A549 (cell line): ENCODE measurements at regions not wholly inside any gene's neighbourhood (a gene's known extent, or its start where the extent isn't known, plus 50 kb on each side); places are given as distances from the start of the nearest gene placed in this dataset.

Experiments used
- ATAC-seq, 2 experiments: fragments of 200-7000 bp in 1 of 2; fragments of >200 bp in 1 of 2; cut with Nextera tagmentation in 1 of 2; cut with Tn5 transposase in 1 of 2; 3 replicates each; pipeline versions ENCODE4 v1.8.0 to v1.9.1; 2018 to 2020; ENCODE audit warnings: mild to moderate bottlenecking in 1 of 2, moderate library complexity in 1 of 2
- CTCF ChIA-PET: fragments of 300-600 bp; sonication (Branson Sonifier 250); formaldehyde crosslinking; extraction: SDS; loops from one replicate; lab custom pipeline; 2021; ENCODE audit warnings: antibody characterized with exemption, inconsistent platforms; lab: Yijun Ruan, JAX
- POLR2A ChIA-PET: fragments of 350-600 bp; formaldehyde crosslinking; extraction: SDS; loops from one replicate; lab custom pipeline; 2021; ENCODE audit warnings: antibody characterized with exemption, inconsistent platforms; lab: Yijun Ruan, JAX
- DNase-seq, 2 experiments: peaks; one replicate each; pipeline versions ENCODE4 v3.0.0 to v3.0.0-alpha.2; 2011 to 2016; ENCODE audit warnings: low read depth in 1 of 2, low spot score in 1 of 2
- FAIRE-seq: peaks from 2 replicates; lab custom pipeline; 2011; peaks lifted over from hg19 to GRCh38; lab: Jason Lieb, UNC
- H3K27ac ChIP-seq, 2 experiments: fragments of >200 bp; sonication (Bioruptor Twin); formaldehyde crosslinking; 3 replicates each; pipeline ENCODE4 v1.5.1; 2016 to 2017
- H3K4me1 ChIP-seq: fragments of >200 bp; sonication (Bioruptor Twin); formaldehyde crosslinking; 3 replicates; pipeline ENCODE4 v1.6.1; 2016
- H3K4me2 ChIP-seq: fragments of >200 bp; sonication (Bioruptor Twin); formaldehyde crosslinking; 3 replicates; pipeline ENCODE4 v1.6.1; 2016
- H3K4me3 ChIP-seq: fragments of >200 bp; sonication (Bioruptor Twin); formaldehyde crosslinking; 3 replicates; pipeline ENCODE4 v1.5.1; 2016
- H3K9me3 ChIP-seq: fragments of >200 bp; sonication (Bioruptor Twin); formaldehyde crosslinking; 3 replicates; pipeline ENCODE4 v1.6.1; 2016
- CBX2 ChIP-seq: fragments of 200-600 bp; sonication (generic); IDR thresholded peaks from 2 replicates; pipeline ENCODE4 v1.6.1; 2016; ENCODE audit warnings: low read depth, mild to moderate bottlenecking, borderline replicate concordance
- CBX8 ChIP-seq: fragments of 200-600 bp; sonication (generic); IDR thresholded peaks from 2 replicates; pipeline ENCODE4 v1.6.1; 2016
- ESRRA ChIP-seq: fragments of 150-350 bp; IDR thresholded peaks from 2 replicates; pipeline ENCODE4 v1.6.1; 2014; ENCODE audit warnings: mild to moderate bottlenecking, low read length, borderline replicate concordance
- GATA3 ChIP-seq: IDR thresholded peaks from 2 replicates; pipeline ENCODE4 v1.6.1; 2012; ENCODE audit warnings: borderline replicate concordance
- HES2 ChIP-seq: fragments of >200 bp; sonication (Bioruptor Twin); formaldehyde crosslinking; IDR thresholded peaks from 2 replicates; pipeline ENCODE4 v1.6.1; 2016
- HOXA7 ChIP-seq: fragments of 250-450 bp; sonication (Bioruptor Pico); IDR thresholded peaks from 2 replicates; pipeline ENCODE4 v1.5.0; 2020; ENCODE audit warnings: mild to moderate bottlenecking, moderate library complexity
- JUN ChIP-seq, 2 experiments: fragments of >200 bp; sonication (Bioruptor Twin); formaldehyde crosslinking; IDR thresholded peaks; 2 replicates in 1 of 2; 3 replicates in 1 of 2; pipeline ENCODE4 v1.6.1; 2016 to 2017
- JUNB ChIP-seq: fragments of >200 bp; sonication (Bioruptor Twin); formaldehyde crosslinking; IDR thresholded peaks from 2 replicates; pipeline ENCODE4 v1.6.1; 2016
- MAFK ChIP-seq: fragments of 450-650 bp; IDR thresholded peaks from 2 replicates; pipeline ENCODE4 v1.6.1; 2014; ENCODE audit not compliant: partially characterized antibody
- MAZ ChIP-seq: fragments of 150-350 bp; IDR thresholded peaks from 2 replicates; pipeline ENCODE4 v1.6.1; 2014; ENCODE audit warnings: antibody characterized with exemption, low read depth, low read length, borderline replicate concordance
- MYC ChIP-seq: IDR thresholded peaks from 2 replicates; pipeline ENCODE4 v1.6.1; 2012; ENCODE audit warnings: mild to moderate bottlenecking, inconsistent platforms, low read length, improper control_type of control experiment, borderline replicate concordance
- NPAS2 ChIP-seq: fragments of 250-450 bp; sonication (Bioruptor Pico); IDR thresholded peaks from 2 replicates; pipeline ENCODE4 v1.8.0; 2022; ENCODE audit warnings: mild to moderate bottlenecking, moderate library complexity, borderline replicate concordance
- PBX3 ChIP-seq: IDR thresholded peaks from 2 replicates; pipeline ENCODE4 v1.6.1; 2012
- POLR2A ChIP-seq: IDR thresholded peaks from 2 replicates; pipeline ENCODE4 v1.6.1; 2012; ENCODE audit warnings: mild to moderate bottlenecking, low read length
- RAD21 ChIP-seq, 2 experiments: fragments of >200 bp in 1 of 2; sonication (Bioruptor Twin) in 1 of 2; formaldehyde crosslinking in 1 of 2; IDR thresholded peaks in 1 of 2; conservative IDR thresholded peaks in 1 of 2; 2 replicates in 1 of 2; 3 replicates in 1 of 2; pipeline ENCODE4 v1.6.1; 2012 to 2018; ENCODE audit warnings: inconsistent platforms in 1 of 2
- RCOR1 ChIP-seq: fragments of 150-350 bp; IDR thresholded peaks from 2 replicates; pipeline ENCODE4 v1.6.1; 2014; ENCODE audit warnings: antibody characterized with exemption, low read length, low read depth
- SMC3 ChIP-seq: fragments of >200 bp; sonication (Bioruptor Twin); formaldehyde crosslinking; IDR thresholded peaks from 3 replicates; pipeline ENCODE4 v1.6.1; 2018; ENCODE audit warnings: inconsistent platforms
- TP53 ChIP-seq: fragments of 250-450 bp; sonication (Bioruptor Pico); IDR thresholded peaks from 2 replicates; pipeline ENCODE4 v1.5.0; 2021; ENCODE audit warnings: mild to moderate bottlenecking, moderate library complexity
- ZNF302 ChIP-seq: fragments of 250-450 bp; sonication (Bioruptor Pico); IDR thresholded peaks from 2 replicates; pipeline ENCODE4 v1.9.0; 2021; ENCODE audit warnings: inconsistent platforms, mild to moderate bottlenecking, moderate library complexity
- ZSCAN20 ChIP-seq: fragments of 250-450 bp; sonication (Bioruptor Pico); IDR thresholded peaks from 2 replicates; pipeline ENCODE4 v1.8.0; 2022; ENCODE audit warnings: mild to moderate bottlenecking, moderate library complexity
- WGBS: methylation state at CpG from one replicate; pipeline ENCODE4 v1.1.6; 2017; ENCODE audit errors: missing lambda C conversion rate; 5-methylcytosine and 5-hydroxymethylcytosine counted together
- TF ChIP-seq, protein P1 (sequence below): IDR thresholded peaks from 2 replicates; pipeline ENCODE4 v1.6.1; 2012; ENCODE audit warnings: low read depth, borderline replicate concordance
- TF ChIP-seq, protein P2 (sequence below): fragments of >200 bp; sonication (Bioruptor Twin); formaldehyde crosslinking; IDR thresholded peaks from 3 replicates; pipeline ENCODE4 v1.6.1; 2016
- TF ChIP-seq, protein P3 (sequence below): fragments of 250-450 bp; sonication (Bioruptor Pico); IDR thresholded peaks from 2 replicates; pipeline ENCODE4 v1.5.0; 2021; ENCODE audit warnings: mild to moderate bottlenecking, moderate library complexity, borderline replicate concordance
- TF ChIP-seq, protein P4 (sequence below): fragments of >200 bp; sonication (Bioruptor Twin); formaldehyde crosslinking; IDR thresholded peaks from 3 replicates; pipeline ENCODE4 v1.5.1; 2016

DNA sequence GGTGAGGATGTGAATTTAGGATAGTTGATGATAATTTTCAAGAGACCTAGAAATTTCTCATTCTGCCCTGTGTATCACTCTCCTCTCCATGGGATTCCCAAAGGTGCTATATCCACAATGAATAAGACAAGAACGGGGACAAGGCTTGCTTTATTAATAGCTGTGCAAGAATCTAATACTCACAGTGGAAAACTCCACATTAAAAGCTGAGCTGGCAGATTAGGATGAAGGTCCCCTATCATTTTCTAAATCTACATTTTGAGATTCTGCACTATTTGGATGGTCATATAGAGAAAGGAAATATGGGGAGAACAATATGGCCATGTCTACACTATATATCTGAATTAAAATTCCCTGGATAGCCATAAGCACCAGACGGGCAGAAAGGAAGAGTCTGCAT lies 411.0 kb upstream of the TGFBR2 start:
- FAIRE-seq = no peak
- no peak for ATAC-seq
- Histone ChIP-seq H3K9me3 (no peaks in the 10 kb centered on the region), H3K27ac (peak overlapping the region in 1 of 2 experiments; percentile 47; a peak in 2 of 6 replicates), H3K4me1 (peaks cover 23% of the 10 kb centered on the region), H3K4me2 (no peak overlapping the region), H3K4me3 (no peak overlapping the region)
- POLR2A ChIA-PET = no interaction called here
- WGBS = 88% methylated on average over 2 of the region's 2 CpGs
- DNase-seq = no peak
- TF ChIP-seq, protein P1, sequence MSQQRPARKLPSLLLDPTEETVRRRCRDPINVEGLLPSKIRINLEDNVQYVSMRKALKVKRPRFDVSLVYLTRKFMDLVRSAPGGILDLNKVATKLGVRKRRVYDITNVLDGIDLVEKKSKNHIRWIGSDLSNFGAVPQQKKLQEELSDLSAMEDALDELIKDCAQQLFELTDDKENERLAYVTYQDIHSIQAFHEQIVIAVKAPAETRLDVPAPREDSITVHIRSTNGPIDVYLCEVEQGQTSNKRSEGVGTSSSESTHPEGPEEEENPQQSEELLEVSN = no peak
- peak; percentile 88 for TF ChIP-seq MAFK
- CTCF ChIA-PET = interaction anchor here (0.9 to 1.6 kb wide), 6 partner anchors 8 to 498 kb away, joined by 3 to 9 read pairs (median 4); no protein-coding TSS in a partner anchor

GRCh38 chr3:30198162-30198561 lies 408.2 kb upstream of the TGFBR2 start:
- ATAC-seq (no peak), DNase-seq (no peak), FAIRE-seq (no peak)
- peak overlapping the region; percentile 23 to 59; a peak in 4 of 6 replicates for H3K27ac ChIP-seq
- no peaks in the 10 kb centered on the region for H3K9me3 ChIP-seq
- POLR2A ChIA-PET = no interaction called here
- no peak overlapping the region for H3K4me3 ChIP-seq
- peaks cover 19% of the 10 kb centered on the region for H3K4me1 ChIP-seq
- no peak overlapping the region for H3K4me2 ChIP-seq
- CTCF ChIA-PET = interaction anchor here (0.9 to 3.5 kb wide), 15 partner anchors 9 to 551 kb away, joined by 3 to 34 read pairs (median 5); no protein-coding TSS in a partner anchor
- no peak for TF ChIP-seq NPAS2 (CRISPR knock-in tag)
- no peak for TF ChIP-seq ZSCAN20 (CRISPR knock-in tag)
- no peak for TF ChIP-seq PBX3
- TF ChIP-seq JUNB = no peak
- TF ChIP-seq CBX8 = no peak
- TF ChIP-seq MYC = no peak
- TF ChIP-seq, protein P2, sequence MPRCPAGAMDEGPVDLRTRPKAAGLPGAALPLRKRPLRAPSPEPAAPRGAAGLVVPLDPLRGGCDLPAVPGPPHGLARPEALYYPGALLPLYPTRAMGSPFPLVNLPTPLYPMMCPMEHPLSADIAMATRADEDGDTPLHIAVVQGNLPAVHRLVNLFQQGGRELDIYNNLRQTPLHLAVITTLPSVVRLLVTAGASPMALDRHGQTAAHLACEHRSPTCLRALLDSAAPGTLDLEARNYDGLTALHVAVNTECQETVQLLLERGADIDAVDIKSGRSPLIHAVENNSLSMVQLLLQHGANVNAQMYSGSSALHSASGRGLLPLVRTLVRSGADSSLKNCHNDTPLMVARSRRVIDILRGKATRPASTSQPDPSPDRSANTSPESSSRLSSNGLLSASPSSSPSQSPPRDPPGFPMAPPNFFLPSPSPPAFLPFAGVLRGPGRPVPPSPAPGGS = no peak
- TF ChIP-seq, protein P3, sequence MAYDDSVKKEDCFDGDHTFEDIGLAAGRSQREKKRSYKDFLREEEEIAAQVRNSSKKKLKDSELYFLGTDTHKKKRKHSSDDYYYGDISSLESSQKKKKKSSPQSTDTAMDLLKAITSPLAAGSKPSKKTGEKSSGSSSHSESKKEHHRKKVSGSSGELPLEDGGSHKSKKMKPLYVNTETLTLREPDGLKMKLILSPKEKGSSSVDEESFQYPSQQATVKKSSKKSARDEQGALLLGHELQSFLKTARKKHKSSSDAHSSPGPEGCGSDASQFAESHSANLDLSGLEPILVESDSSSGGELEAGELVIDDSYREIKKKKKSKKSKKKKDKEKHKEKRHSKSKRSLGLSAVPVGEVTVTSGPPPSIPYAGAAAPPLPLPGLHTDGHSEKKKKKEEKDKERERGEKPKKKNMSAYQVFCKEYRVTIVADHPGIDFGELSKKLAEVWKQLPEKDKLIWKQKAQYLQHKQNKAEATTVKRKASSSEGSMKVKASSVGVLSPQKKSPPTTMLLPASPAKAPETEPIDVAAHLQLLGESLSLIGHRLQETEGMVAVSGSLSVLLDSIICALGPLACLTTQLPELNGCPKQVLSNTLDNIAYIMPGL (CRISPR knock-in tag) = no peak
- TF ChIP-seq POLR2A = no peak
- no peak for TF ChIP-seq TP53 (CRISPR knock-in tag)
- TF ChIP-seq ZNF302 = no peak
- no peak for TF ChIP-seq HOXA7 (CRISPR knock-in tag)
- TF ChIP-seq MAZ = no peak
- no peak for TF ChIP-seq CBX2
- TF ChIP-seq ESRRA = no peak
- no peak for TF ChIP-seq GATA3
- TF ChIP-seq HES2 = no peak
- TF ChIP-seq, all 56 proteins: peak for 0

DNA sequence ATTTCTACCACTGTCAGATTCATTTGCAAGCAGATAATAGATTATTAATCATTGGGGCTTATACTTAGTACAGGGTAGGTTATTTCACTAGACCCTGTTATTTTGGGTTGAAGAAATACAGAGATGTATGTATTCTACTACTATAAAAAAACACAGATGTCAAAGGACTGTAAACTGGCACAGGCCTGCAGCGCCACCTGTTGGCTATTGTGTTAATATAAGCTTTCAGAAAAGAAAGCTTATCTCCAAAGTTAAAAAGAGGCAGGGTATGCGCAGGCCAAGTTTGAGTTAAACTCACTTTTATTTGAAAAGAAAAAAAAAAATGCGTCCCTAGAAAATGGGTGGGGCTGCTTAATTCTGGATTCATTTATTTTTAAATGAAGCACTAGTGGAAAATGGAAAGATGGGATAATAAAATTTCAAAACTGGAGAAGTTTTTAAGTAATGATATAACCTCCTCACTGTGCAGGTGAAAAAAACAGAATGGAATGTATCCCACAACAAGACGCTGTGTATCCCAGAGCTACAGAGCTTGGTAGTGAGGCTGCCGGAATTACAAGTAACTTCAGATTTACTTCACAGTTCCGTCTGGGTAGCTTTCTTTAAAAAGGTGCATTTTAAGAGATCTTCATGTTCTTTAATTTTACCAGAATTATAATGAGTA lies 407.2 kb upstream of the TGFBR2 start:
- H3K4me1 ChIP-seq = peaks cover 9% of the 10 kb centered on the region
- ChIA-PET POLR2A (interaction anchor here (0.7 kb wide), 1 partner anchor 24 kb away, joined by 3 read pairs; no protein-coding TSS in a partner anchor), CTCF (interaction anchor here (0.6 to 3.5 kb wide), 35 partner anchors 9 to 553 kb away, joined by 3 to 34 read pairs (median 4); no protein-coding TSS in a partner anchor)
- DNase-seq = peak; percentile 15 to 58
- no peaks in the 10 kb centered on the region for H3K9me3 ChIP-seq
- ATAC-seq = peak in 1 of 2 experiments; percentile 66; a peak in 2 of 6 replicates
- H3K27ac ChIP-seq = peak overlapping the region; percentile 4 to 59; a peak in 4 of 6 replicates
- H3K4me3 ChIP-seq = no peak overlapping the region
- H3K4me2 ChIP-seq = no peak overlapping the region
- WGBS = 56% methylated on average over 6 of the region's 6 CpGs
- no peak for TF ChIP-seq JUN (IDR thresholded peaks at IDR 0.05)
- no peak for TF ChIP-seq JUNB
- TF ChIP-seq RAD21 (conservative IDR thresholded peaks at IDR 0.05 in 1 of 2, IDR thresholded peaks at IDR 0.05 in 1 of 2) = peak; percentile 80 to 82
- TF ChIP-seq SMC3 = peak; percentile 77
- TF ChIP-seq, protein P4, sequence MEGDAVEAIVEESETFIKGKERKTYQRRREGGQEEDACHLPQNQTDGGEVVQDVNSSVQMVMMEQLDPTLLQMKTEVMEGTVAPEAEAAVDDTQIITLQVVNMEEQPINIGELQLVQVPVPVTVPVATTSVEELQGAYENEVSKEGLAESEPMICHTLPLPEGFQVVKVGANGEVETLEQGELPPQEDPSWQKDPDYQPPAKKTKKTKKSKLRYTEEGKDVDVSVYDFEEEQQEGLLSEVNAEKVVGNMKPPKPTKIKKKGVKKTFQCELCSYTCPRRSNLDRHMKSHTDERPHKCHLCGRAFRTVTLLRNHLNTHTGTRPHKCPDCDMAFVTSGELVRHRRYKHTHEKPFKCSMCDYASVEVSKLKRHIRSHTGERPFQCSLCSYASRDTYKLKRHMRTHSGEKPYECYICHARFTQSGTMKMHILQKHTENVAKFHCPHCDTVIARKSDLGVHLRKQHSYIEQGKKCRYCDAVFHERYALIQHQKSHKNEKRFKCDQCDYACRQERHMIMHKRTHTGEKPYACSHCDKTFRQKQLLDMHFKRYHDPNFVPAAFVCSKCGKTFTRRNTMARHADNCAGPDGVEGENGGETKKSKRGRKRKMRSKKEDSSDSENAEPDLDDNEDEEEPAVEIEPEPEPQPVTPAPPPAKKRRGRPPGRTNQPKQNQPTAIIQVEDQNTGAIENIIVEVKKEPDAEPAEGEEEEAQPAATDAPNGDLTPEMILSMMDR = peak; percentile 74
- TF ChIP-seq RCOR1 = no peak
- TF ChIP-seq, all 56 proteins: peak for 3
- FAIRE-seq = no peak
